22Rv1 (cell line): ENCODE measurements at regions not wholly inside any gene's neighbourhood (a gene's known extent, or its start where the extent isn't known, plus 50 kb on each side); places are given as distances from the start of the nearest gene placed in this dataset.

Source experiments
- ZFX ChIP-seq: fragments of 450-650 bp; IDR thresholded peaks from 2 replicates; pipeline ENCODE4 v1.6.1; 2017; ENCODE audit warnings: antibody characterized with exemption, borderline replicate concordance
- TF ChIP-seq, protein P1 (sequence below): fragments of 450-650 bp; IDR thresholded peaks from 2 replicates; pipeline ENCODE4 v1.5.1; 2017; ENCODE audit warnings: mild to moderate bottlenecking

DNA sequence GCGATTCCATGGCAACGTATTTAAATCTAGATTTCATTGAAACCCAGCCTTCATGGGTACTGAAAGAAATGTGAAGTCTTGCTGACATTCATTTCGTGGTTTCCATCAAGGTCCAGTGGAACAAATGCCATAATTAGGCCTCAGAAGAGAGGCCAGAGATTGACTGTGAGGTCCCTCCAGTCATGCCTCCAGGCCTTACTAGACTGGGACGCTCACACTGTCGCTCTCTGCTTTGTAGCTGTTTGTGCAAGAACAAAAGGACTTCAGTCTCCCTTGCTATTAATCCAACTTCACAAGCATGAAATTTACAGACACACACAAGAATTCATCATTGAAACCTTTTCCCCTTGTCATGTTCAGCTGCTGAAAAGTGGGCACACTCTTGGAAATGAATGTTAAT is 180.4 kb upstream of the FOXD3 start:
- TF ChIP-seq, protein P1, sequence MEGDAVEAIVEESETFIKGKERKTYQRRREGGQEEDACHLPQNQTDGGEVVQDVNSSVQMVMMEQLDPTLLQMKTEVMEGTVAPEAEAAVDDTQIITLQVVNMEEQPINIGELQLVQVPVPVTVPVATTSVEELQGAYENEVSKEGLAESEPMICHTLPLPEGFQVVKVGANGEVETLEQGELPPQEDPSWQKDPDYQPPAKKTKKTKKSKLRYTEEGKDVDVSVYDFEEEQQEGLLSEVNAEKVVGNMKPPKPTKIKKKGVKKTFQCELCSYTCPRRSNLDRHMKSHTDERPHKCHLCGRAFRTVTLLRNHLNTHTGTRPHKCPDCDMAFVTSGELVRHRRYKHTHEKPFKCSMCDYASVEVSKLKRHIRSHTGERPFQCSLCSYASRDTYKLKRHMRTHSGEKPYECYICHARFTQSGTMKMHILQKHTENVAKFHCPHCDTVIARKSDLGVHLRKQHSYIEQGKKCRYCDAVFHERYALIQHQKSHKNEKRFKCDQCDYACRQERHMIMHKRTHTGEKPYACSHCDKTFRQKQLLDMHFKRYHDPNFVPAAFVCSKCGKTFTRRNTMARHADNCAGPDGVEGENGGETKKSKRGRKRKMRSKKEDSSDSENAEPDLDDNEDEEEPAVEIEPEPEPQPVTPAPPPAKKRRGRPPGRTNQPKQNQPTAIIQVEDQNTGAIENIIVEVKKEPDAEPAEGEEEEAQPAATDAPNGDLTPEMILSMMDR, result no peak
- no peak for TF ChIP-seq ZFX
